ENCODE measurements at regions not wholly inside any gene's neighbourhood (a gene's known extent, or its start where the extent isn't known, plus 50 kb on each side); places are given as distances from the start of the nearest gene placed in this dataset.

- DNase-seq (ENCODE audit: low read depth, low spot score) (no peak), ATAC-seq (no peak)
- H3K36me3 ChIP-seq (ENCODE audit: control insufficient read depth, insufficient read depth, low read length), result no peaks in the 10 kb centered on the region
- ChIA-PET CTCF (interaction anchor here (0.6 kb wide), 1 partner anchor 486 kb away, joined by 20 read pairs; no protein-coding TSS in a partner anchor), POLR2A (no interaction called here)
- intact Hi-C loops (cut with micrococcal nuclease; ENCODE audit: unreplicated experiment) (no loop called here), in situ Hi-C loops (cut with HindIII; ENCODE audit: low pct_unique_long_range_greater_than_20kb, low sequenced_read_pairs) (no loop called here)
- no peaks in the 10 kb centered on the region for H3K4me1 ChIP-seq (ENCODE audit: control insufficient read depth, insufficient read depth, low read length)
- no peak overlapping the region for H3K4me3 ChIP-seq (ENCODE audit: low read depth in 2 of 2, low read length in 2 of 2)
- no peaks in the 10 kb centered on the region for H3K9me3 ChIP-seq (ENCODE audit: control insufficient read depth, insufficient read depth, low read depth, low read length)
- BruUV-seq (replicated peaks), result no TSS peak
- no peak overlapping the region for H3K27ac ChIP-seq (ENCODE audit: low read length)
- H3K27me3 ChIP-seq (ENCODE audit: control insufficient read depth, insufficient read depth, low read length), result no peaks in the 10 kb centered on the region
- TF ChIP-seq POLR2AphosphoS5 (IDR thresholded peaks at IDR 0.05; ENCODE audit: low read depth, low read length), result no peak
- no peak for TF ChIP-seq SIN3A (IDR thresholded peaks at IDR 0.05; ENCODE audit: borderline replicate concordance, insufficient read depth, low read depth, low read length)
- TF ChIP-seq, protein P1, sequence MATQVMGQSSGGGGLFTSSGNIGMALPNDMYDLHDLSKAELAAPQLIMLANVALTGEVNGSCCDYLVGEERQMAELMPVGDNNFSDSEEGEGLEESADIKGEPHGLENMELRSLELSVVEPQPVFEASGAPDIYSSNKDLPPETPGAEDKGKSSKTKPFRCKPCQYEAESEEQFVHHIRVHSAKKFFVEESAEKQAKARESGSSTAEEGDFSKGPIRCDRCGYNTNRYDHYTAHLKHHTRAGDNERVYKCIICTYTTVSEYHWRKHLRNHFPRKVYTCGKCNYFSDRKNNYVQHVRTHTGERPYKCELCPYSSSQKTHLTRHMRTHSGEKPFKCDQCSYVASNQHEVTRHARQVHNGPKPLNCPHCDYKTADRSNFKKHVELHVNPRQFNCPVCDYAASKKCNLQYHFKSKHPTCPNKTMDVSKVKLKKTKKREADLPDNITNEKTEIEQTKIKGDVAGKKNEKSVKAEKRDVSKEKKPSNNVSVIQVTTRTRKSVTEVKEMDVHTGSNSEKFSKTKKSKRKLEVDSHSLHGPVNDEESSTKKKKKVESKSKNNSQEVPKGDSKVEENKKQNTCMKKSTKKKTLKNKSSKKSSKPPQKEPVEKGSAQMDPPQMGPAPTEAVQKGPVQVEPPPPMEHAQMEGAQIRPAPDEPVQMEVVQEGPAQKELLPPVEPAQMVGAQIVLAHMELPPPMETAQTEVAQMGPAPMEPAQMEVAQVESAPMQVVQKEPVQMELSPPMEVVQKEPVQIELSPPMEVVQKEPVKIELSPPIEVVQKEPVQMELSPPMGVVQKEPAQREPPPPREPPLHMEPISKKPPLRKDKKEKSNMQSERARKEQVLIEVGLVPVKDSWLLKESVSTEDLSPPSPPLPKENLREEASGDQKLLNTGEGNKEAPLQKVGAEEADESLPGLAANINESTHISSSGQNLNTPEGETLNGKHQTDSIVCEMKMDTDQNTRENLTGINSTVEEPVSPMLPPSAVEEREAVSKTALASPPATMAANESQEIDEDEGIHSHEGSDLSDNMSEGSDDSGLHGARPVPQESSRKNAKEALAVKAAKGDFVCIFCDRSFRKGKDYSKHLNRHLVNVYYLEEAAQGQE (IDR thresholded peaks at IDR 0.05; ENCODE audit: insufficient read depth in 1 of 2, low read depth in 2 of 2, low read length in 1 of 2), result no peak
- no peak for TF ChIP-seq TCF7L2 (IDR thresholded peaks at IDR 0.05; ENCODE audit: low read depth, low read length)
- TF ChIP-seq, protein P2, sequence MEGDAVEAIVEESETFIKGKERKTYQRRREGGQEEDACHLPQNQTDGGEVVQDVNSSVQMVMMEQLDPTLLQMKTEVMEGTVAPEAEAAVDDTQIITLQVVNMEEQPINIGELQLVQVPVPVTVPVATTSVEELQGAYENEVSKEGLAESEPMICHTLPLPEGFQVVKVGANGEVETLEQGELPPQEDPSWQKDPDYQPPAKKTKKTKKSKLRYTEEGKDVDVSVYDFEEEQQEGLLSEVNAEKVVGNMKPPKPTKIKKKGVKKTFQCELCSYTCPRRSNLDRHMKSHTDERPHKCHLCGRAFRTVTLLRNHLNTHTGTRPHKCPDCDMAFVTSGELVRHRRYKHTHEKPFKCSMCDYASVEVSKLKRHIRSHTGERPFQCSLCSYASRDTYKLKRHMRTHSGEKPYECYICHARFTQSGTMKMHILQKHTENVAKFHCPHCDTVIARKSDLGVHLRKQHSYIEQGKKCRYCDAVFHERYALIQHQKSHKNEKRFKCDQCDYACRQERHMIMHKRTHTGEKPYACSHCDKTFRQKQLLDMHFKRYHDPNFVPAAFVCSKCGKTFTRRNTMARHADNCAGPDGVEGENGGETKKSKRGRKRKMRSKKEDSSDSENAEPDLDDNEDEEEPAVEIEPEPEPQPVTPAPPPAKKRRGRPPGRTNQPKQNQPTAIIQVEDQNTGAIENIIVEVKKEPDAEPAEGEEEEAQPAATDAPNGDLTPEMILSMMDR (IDR thresholded peaks at IDR 0.05), result no peak
These were observed 818.0 kb downstream of the LTN1 start for GRCh38 chr21:28174701-28175100.

DNA sequence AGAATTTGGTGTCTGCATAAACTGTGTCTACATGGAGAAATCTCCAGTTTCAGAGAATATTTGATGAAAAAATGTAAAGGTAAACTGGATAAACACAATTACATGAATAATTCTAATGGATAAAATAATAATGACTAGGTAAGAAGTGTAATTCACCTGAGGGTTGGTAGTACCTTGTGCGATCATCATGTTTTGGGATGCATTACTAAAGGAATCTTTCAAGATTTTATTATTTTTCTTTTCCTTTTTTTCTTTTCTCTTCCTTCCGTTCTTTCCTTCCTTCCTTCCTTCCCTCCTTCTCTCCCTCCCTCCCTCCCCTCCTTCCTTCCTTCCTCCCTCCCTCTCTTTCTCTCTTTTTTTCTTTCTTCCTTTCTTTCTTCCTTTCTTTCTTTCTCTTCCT lies 818.7 kb downstream of the LTN1 start:
- TF ChIP-seq, protein P2 (IDR thresholded peaks at IDR 0.05), result no peak
- TF ChIP-seq TCF7L2 (IDR thresholded peaks at IDR 0.05; ENCODE audit: low read depth, low read length), result no peak
- TF ChIP-seq POLR2AphosphoS5 (IDR thresholded peaks at IDR 0.05; ENCODE audit: low read depth, low read length), result no peak
- TF ChIP-seq SIN3A (IDR thresholded peaks at IDR 0.05; ENCODE audit: borderline replicate concordance, insufficient read depth, low read depth, low read length), result no peak
- TF ChIP-seq, protein P1 (IDR thresholded peaks at IDR 0.05; ENCODE audit: insufficient read depth in 1 of 2, low read depth in 2 of 2, low read length in 1 of 2), result no peak
- ATAC-seq, result no peak
- no peaks in the 10 kb centered on the region for H3K27me3 ChIP-seq (ENCODE audit: control insufficient read depth, insufficient read depth, low read length)
- H3K36me3 ChIP-seq (ENCODE audit: control insufficient read depth, insufficient read depth, low read length), result no peaks in the 10 kb centered on the region
- H3K27ac ChIP-seq (ENCODE audit: low read length), result no peak overlapping the region
- ChIA-PET CTCF (interaction anchor here (0.6 kb wide), 1 partner anchor 486 kb away, joined by 20 read pairs; no protein-coding TSS in a partner anchor), POLR2A (no interaction called here)
- no TSS peak for BruUV-seq (replicated peaks)
- H3K9me3 ChIP-seq (ENCODE audit: control insufficient read depth, insufficient read depth, low read depth, low read length), result no peaks in the 10 kb centered on the region
- H3K4me3 ChIP-seq (ENCODE audit: low read depth in 2 of 2, low read length in 2 of 2), result no peak overlapping the region
- intact Hi-C loops (cut with micrococcal nuclease; ENCODE audit: unreplicated experiment) (no loop called here), in situ Hi-C loops (cut with HindIII; ENCODE audit: low pct_unique_long_range_greater_than_20kb, low sequenced_read_pairs) (no loop called here)
- H3K4me1 ChIP-seq (ENCODE audit: control insufficient read depth, insufficient read depth, low read length), result no peaks in the 10 kb centered on the region
- DNase-seq (ENCODE audit: low read depth, low spot score), result no peak
